HG02884 (cell line): ENCODE measurements at regions not wholly inside any gene's neighbourhood (a gene's known extent, or its start where the extent isn't known, plus 50 kb on each side); places are given as distances from the start of the nearest gene placed in this dataset.
"Not testable (repeated sequence)": the region's sequence is repeated elsewhere in the genome, so short reads cannot be mapped to it uniquely, and the experiment has no call there.

Source experiments
- ATAC-seq: cut with Tn5 transposase; IDR thresholded peaks from one replicate; pipeline ENCODE4 v1.9.1; 2021; ENCODE audit warnings: mild to moderate bottlenecking, moderate library complexity; ENCODE audit not compliant: unreplicated experiment

DNA sequence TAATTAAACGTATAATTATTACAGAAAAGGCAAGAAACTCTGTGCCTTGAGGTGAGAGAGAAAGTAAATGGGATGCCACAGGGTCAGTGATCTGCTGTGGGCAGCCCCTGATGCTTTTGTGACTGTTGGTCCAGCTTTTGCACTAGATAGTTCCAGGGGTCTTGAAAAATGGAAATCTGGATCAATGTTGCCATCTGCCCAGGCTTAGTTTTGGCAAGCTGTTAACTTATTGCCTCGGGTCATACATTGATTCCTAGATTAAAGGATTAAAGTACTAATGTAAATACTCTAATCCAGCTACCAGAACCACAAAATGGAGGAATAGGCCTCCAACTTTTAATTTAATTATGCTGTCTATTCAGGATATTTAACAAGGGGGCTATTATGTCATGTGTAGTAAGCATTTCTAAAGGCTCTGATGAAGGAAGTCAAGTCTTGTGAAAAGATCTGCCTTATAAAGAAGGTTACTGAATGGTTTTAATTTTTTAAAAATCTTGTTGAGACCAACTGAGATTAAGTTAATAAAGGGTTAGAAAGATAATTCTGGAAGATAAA is 376.0 kb upstream of the HS3ST5 start:
- ATAC-seq, result no peak

GRCh38 chr6:114718186-114718585 is 375.4 kb upstream of the HS3ST5 start:
- ATAC-seq, result no peak

DNA sequence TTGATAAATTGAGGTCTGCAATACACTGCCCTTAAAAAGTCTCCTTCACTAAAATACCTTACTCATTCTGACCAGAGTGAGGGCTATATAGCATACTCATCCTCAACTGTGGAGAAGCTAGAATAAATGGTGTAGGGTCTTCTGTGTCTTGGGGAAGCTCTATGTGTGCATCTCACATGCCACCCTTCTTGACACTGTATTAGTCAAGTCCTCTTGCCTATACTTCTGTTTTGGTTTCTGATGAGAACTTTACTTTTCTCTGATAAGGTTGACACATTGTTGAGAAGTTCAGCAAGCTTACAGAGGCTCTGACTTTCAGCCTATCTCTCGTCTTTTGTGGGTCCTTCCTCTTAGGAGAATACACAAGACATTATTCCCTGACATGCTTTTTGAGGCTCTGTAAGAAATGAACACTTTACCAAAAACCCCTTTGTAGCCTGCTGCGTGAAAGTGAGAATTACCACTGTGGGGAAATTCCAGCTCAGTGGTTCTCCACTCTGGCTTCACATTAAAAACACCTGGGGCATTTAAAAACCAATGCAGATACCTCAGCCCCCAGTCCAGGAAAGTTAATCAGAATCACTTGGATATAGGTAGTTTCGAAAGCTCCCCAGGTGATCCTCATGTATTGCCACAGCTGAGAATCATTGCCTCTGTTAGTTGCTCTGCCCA is 372.1 kb upstream of the HS3ST5 start:
- peak; percentile 49 for ATAC-seq

- peak; percentile 28 for ATAC-seq
These were observed 370.9 kb upstream of the HS3ST5 start for GRCh38 chr6:114713690-114714089.

DNA sequence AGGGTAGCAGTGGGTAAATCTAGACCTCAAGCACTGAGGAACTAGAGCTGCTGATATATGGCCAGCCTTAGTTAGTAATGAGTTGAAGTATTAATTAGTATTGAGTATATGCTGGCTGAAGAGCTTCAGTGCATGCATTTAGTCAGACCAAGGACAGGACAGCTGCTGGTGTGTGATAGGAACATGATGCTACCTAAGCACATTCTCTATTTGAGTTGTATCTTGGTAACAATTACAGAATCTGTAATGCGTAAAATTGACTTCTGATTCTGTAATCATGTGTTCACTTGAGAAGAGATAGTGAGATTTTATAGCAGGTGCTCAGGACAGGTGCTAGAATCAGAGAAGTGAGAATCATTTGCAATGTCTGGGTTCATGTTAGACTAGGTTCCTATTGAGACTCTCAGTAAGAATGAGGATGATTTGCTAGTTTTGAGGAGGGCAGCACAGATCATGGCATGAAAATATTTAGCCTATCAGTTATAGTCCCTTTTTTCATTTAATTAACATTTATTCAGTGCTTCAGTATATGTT is 369.4 kb upstream of the HS3ST5 start:
- ATAC-seq, result no peak

- no peak for ATAC-seq
These were observed 364.3 kb upstream of the HS3ST5 start for GRCh38 chr6:114707081-114707620.

- ATAC-seq, result no peak
These were observed 347.8 kb upstream of the HS3ST5 start for GRCh38 chr6:114690625-114691024.

DNA sequence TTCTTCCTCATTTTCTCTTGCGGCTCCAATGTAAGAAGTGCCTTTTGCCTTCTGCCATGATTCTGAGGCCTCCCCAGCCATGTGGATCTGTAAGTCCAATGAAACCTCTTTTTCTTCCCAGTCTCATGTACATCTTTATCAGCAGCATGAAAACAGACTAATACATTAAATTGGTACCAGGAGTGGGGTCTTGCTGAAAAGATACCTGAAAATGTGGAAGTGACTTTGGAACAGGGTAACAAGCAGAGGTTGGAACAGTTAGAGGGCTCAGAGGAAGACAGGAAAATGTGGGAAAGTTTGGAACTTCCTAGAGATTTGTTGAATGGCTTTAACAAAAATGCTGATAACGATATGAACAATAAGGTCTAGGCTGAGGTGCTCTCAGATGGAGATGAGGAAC is 316.7 kb upstream of the HS3ST5 start:
- no peak for ATAC-seq

- no peak for ATAC-seq
These were observed 308.8 kb upstream of the HS3ST5 start for GRCh38 chr6:114651611-114652010.

- no peak for ATAC-seq
These were observed 308.1 kb upstream of the HS3ST5 start for GRCh38 chr6:114650891-114651290.

DNA sequence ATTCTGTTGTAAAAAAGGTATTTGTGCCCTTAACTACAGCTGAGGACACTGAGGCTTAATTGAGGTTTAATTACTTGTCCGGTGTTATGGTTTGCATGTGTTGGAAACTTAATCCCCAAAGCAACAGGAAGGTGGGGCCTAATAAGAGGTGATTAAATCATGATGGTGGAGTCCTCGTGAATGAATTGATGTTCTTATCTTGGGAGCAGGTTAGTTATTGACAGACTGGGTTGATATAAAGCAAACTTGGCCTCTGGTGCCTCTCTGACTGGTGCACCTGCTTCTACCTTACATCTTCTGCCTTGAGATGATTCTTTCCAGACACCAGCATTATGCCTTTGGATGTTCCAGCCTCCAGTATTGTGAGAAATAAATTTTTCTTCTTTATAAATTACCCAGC is 306.5 kb upstream of the HS3ST5 start:
- ATAC-seq, result no peak

GRCh38 chr6:114648847-114649246 is 306.0 kb upstream of the HS3ST5 start:
- ATAC-seq, result no peak

DNA sequence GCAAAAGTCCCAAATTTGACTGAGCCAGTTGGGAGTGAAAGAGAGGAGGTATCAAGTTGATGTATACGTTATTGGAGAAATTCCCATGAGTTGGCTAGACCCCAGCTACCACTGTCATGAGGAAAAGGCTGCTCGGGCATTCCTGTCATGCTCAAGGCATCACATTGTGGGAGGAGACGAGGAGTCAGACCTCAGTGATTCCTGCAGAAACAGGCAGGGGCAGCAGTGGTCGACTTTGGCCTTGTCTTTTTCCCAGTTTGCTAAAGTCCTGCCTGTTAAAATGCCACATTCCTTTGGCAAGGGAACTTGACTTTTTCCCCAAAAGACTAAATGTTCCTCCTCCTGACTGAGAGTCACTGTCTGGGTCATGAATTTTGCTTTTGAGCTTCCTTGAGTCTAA is 295.5 kb upstream of the HS3ST5 start:
- no peak for ATAC-seq

GRCh38 chr6:114634016-114634415 is 291.2 kb upstream of the HS3ST5 start:
- ATAC-seq, result no peak

GRCh38 chr6:114626226-114626625 is 283.4 kb upstream of the HS3ST5 start:
- ATAC-seq, result not testable (repeated sequence)

- no peak for ATAC-seq
These were observed 276.9 kb upstream of the HS3ST5 start for GRCh38 chr6:114619621-114620200.

DNA sequence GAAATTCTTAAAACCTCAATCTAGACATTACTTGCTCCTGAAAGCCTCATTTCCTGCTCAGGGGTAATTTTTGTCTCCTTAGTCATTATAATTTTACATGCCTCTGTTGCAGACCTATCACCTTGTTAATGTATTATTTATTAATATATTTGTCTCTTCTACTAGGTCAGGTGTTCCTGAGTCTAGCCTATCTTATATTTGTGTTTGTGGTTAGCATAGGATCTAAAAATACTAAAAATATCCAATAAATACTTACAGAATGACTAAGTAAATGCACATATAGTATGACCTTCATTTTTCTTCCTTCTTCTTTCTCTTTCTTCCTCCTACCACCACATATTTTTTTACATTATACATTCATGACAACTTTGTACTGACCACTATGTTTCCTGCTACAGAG is 268.9 kb upstream of the HS3ST5 start:
- ATAC-seq, result no peak

- no peak for ATAC-seq
These were observed 265.3 kb upstream of the HS3ST5 start for GRCh38 chr6:114608091-114608490.

GRCh38 chr6:114605656-114606055 is 262.8 kb upstream of the HS3ST5 start:
- no peak for ATAC-seq

DNA sequence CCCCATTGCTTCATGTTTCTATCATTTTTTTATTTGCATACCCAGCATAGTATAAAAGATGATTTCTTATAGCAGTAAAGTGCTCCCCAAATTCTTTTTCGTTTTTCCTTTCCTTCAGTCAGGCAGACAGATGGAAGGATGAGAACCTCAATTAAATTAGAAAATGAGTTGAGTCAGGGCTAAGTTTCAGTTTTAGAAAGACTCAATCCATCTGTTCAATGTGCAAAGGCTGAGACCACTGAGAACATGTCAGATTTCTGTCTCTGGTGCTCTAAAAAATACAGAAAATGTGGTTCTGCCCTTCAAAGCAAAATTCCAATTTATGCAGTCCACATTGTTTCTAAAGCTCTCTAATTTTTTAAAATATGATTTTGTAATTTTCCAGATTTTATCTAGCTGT is 257.6 kb upstream of the HS3ST5 start:
- ATAC-seq, result no peak

- ATAC-seq, result no peak
These were observed 252.8 kb upstream of the HS3ST5 start for GRCh38 chr6:114595591-114595990.

DNA sequence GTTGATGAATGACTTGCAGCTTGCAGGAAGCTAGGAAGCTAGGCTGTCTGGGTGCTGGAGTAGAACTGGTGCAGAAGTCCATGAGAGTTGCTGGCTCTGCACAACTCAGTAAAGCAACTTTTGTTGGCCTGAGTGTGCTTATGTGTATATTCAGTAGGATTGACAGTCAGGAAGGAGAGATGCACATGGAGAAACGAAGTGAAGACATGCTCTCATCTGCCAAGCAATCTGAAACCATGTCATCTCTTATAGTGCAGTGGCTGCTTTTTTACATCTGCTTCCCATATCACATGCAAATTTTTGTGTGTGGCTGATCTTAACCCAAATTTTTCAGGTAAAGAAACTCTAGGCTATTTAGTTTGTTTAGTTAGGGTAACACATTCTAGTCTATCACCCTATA is 252.4 kb upstream of the HS3ST5 start:
- ATAC-seq, result no peak
